ENCODE measurements at regions not wholly inside any gene's neighbourhood (a gene's known extent, or its start where the extent isn't known, plus 50 kb on each side); places are given as distances from the start of the nearest gene placed in this dataset.

- no peak for DNase-seq
Observed at GRCh38 chr5:57831932-57832331, 349.3 kb upstream of the ACTBL2 start.

- no peak for DNase-seq
Observed at GRCh38 chr5:57831090-57831489, 348.5 kb upstream of the ACTBL2 start.

- DNase-seq: no peak
Observed at GRCh38 chr5:57828221-57828620, 345.6 kb upstream of the ACTBL2 start.

- DNase-seq: no peak
Observed at GRCh38 chr5:57825031-57825686, 342.5 kb upstream of the ACTBL2 start.

GRCh38 chr5:57824623-57825022 lies 342.0 kb upstream of the ACTBL2 start:
- no peak for DNase-seq

- no peak for DNase-seq
Observed at GRCh38 chr5:57824047-57824446, 341.4 kb upstream of the ACTBL2 start.

- DNase-seq: no peak
Observed at GRCh38 chr5:57822651-57823050, 340.0 kb upstream of the ACTBL2 start.

- no peak for DNase-seq
Observed at GRCh38 chr5:57818397-57818796, 335.8 kb upstream of the ACTBL2 start.

- DNase-seq: no peak
Observed at GRCh38 chr5:57817924-57818323, 335.3 kb upstream of the ACTBL2 start.

GRCh38 chr5:57817001-57817453 lies 334.4 kb upstream of the ACTBL2 start:
- DNase-seq: no peak

- DNase-seq: no peak
Observed at GRCh38 chr5:57816108-57816507, 333.5 kb upstream of the ACTBL2 start.

- DNase-seq: no peak
Observed at GRCh38 chr5:57805732-57806131, 323.1 kb upstream of the ACTBL2 start.

- no peak for DNase-seq
Observed at GRCh38 chr5:57805170-57805569, 322.6 kb upstream of the ACTBL2 start.

- DNase-seq: no peak
Observed at GRCh38 chr5:57804505-57804904, 321.9 kb upstream of the ACTBL2 start.

- DNase-seq: no peak
Observed at GRCh38 chr5:57804007-57804444, 321.4 kb upstream of the ACTBL2 start.

GRCh38 chr5:57802131-57802530 lies 319.5 kb upstream of the ACTBL2 start:
- no peak for DNase-seq

GRCh38 chr5:57795203-57795602 lies 312.6 kb upstream of the ACTBL2 start:
- DNase-seq: no peak

GRCh38 chr5:57791875-57792274 lies 309.3 kb upstream of the ACTBL2 start:
- DNase-seq: no peak

GRCh38 chr5:57785946-57786345 lies 303.3 kb upstream of the ACTBL2 start:
- no peak for DNase-seq

GRCh38 chr5:57784121-57784520 lies 301.5 kb upstream of the ACTBL2 start:
- no peak for DNase-seq

- no peak for DNase-seq
Observed at GRCh38 chr5:57783693-57784092, 301.1 kb upstream of the ACTBL2 start.

GRCh38 chr5:57780961-57781325 lies 298.3 kb upstream of the ACTBL2 start:
- DNase-seq: no peak

GRCh38 chr5:57780306-57780960 lies 297.8 kb upstream of the ACTBL2 start:
- DNase-seq: no peak

GRCh38 chr5:57779383-57780223 lies 297.0 kb upstream of the ACTBL2 start:
- DNase-seq: peak; percentile 56 to 70
